ENCODE measurements at regions not wholly inside any gene's neighbourhood (a gene's known extent, or its start where the extent isn't known, plus 50 kb on each side); places are given as distances from the start of the nearest gene placed in this dataset.

DNA sequence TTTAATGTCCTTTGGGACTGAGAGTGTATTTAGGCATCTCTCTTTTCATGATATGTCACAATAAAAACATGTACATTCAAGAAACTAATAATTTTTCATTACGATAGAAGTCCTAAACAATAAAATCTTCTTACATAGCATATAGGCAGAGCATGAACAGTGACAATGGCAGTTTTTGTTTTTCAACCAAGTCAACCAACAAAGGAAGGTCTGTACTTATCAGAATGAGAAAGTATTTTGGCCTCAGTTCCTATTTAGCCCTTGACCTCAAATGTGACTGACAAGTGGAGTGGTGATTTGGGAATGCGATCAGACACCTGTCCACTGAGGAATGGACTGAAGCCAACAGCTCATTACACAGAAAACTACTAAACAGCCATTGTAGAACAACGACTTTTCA lies 219.5 kb downstream of the TMEM161B start:
- H3K4me2 ChIP-seq (ENCODE audit: unreplicated experiment) = no peak overlapping the region
- no peak overlapping the region for H3K4me3 ChIP-seq
- no peaks in the 10 kb centered on the region for H3K27me3 ChIP-seq (replicated peaks; ENCODE audit: insufficient read depth)
- H3K27ac ChIP-seq = no peak overlapping the region
- no peaks in the 10 kb centered on the region for H3K36me3 ChIP-seq (ENCODE audit: low read depth)
- TF ChIP-seq EZH2 (IDR thresholded peaks at IDR 0.05; ENCODE audit: insufficient read depth, poor library complexity, severe bottlenecking) = no peak
- TF ChIP-seq EZH2phosphoT487 (IDR thresholded peaks at IDR 0.05; ENCODE audit: insufficient read depth, low read depth) = no peak
- no peaks in the 10 kb centered on the region for H3K4me1 ChIP-seq (ENCODE audit: insufficient read depth)
- 14 to 21% methylated on average over 3 of the region's 3 CpGs for WGBS, 2 experiments (ENCODE audit: low coverage in 1 of 2, low lambda C conversion rate in 2 of 2, missing lambda C conversion rate in 2 of 2)
- no peaks in the 10 kb centered on the region for H4K20me1 ChIP-seq (ENCODE audit: insufficient read depth)
- H3F3A ChIP-seq (ENCODE audit: insufficient read depth) = no peaks in the 10 kb centered on the region
- H3K9me2 ChIP-seq (ENCODE audit: insufficient read depth) = no peaks in the 10 kb centered on the region
- no peak for DNase-seq
- in situ Hi-C loops (cut with MboI) = no loop called here
- H2AFZ ChIP-seq = no peak overlapping the region
- no peaks in the 10 kb centered on the region for H3K79me2 ChIP-seq (ENCODE audit: insufficient read depth)
- H3K9ac ChIP-seq = no peak overlapping the region
- no peaks in the 10 kb centered on the region for H3K9me3 ChIP-seq (ENCODE audit: low read depth)

DNA sequence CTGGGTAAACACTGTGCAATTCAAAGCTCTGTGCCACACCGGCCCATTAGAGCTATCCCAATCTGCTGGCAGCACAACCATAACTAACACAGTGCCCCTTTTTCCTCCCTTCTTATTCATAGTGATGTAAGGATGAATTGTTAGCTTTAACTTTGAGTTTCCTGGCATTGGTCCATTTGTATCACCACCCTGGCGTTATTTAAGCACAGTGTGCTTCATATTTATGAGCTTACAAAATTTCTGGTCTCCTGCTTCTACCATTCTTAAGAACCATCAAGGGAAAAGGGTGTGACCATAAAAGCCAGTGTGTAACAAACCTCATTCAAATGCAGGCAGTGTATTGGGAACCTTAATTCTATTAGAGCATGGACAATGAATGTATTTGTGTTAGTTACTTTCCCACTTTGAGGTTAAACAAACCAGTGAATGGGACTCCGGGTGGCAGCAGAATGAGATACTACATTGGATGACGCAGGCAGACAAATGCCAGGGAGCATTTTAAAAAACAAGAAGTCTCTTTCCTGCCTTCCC lies 222.6 kb downstream of the TMEM161B start:
- Histone ChIP-seq H2AFZ (no peak overlapping the region), H3K36me3 (ENCODE audit: low read depth) (no peaks in the 10 kb centered on the region), H3K27me3 (replicated peaks; ENCODE audit: insufficient read depth) (no peaks in the 10 kb centered on the region), H3K4me2 (ENCODE audit: unreplicated experiment) (no peak overlapping the region), H3K27ac (no peak overlapping the region), H4K20me1 (ENCODE audit: insufficient read depth) (no peaks in the 10 kb centered on the region), H3F3A (ENCODE audit: insufficient read depth) (no peaks in the 10 kb centered on the region), H3K4me3 (no peak overlapping the region), H3K9me3 (ENCODE audit: low read depth) (no peaks in the 10 kb centered on the region), H3K9me2 (ENCODE audit: insufficient read depth) (no peaks in the 10 kb centered on the region), H3K79me2 (ENCODE audit: insufficient read depth) (no peaks in the 10 kb centered on the region), H3K9ac (no peak overlapping the region), H3K4me1 (ENCODE audit: insufficient read depth) (no peaks in the 10 kb centered on the region)
- DNase-seq = no peak
- in situ Hi-C loops (cut with MboI) = no loop called here
- no peak for TF ChIP-seq EZH2phosphoT487 (IDR thresholded peaks at IDR 0.05; ENCODE audit: insufficient read depth, low read depth)
- no peak for TF ChIP-seq EZH2 (IDR thresholded peaks at IDR 0.05; ENCODE audit: insufficient read depth, poor library complexity, severe bottlenecking)
- 30 to 34% methylated on average over 4 of the region's 4 CpGs for WGBS, 2 experiments (ENCODE audit: low coverage in 1 of 2, low lambda C conversion rate in 2 of 2, missing lambda C conversion rate in 2 of 2)

DNA sequence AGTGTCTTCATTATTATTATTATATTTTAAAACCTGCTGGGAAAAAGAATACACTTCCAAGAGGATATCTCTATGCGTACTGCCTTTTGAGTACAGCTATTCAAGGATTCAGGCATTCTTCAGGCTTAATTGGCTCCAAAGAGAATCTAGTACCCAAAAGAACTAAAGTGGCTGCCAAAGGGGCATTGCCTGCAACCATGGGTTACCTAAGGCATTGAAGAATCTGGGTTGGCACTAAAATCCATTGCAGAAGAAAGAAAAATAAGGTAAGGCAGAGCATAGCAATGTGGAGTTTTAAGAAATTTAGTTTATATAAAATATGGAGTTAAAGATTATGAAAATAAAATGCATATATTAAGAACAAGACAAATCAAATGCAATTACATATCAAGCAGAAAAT lies 223.5 kb downstream of the TMEM161B start:
- Histone ChIP-seq H3K4me3 (no peak overlapping the region), H3F3A (ENCODE audit: insufficient read depth) (no peaks in the 10 kb centered on the region), H3K9me2 (ENCODE audit: insufficient read depth) (no peaks in the 10 kb centered on the region), H3K27ac (no peak overlapping the region), H2AFZ (no peak overlapping the region), H3K36me3 (ENCODE audit: low read depth) (no peaks in the 10 kb centered on the region), H3K4me2 (ENCODE audit: unreplicated experiment) (no peak overlapping the region), H3K79me2 (ENCODE audit: insufficient read depth) (no peaks in the 10 kb centered on the region), H3K9ac (no peak overlapping the region), H3K27me3 (replicated peaks; ENCODE audit: insufficient read depth) (no peaks in the 10 kb centered on the region), H3K4me1 (ENCODE audit: insufficient read depth) (no peaks in the 10 kb centered on the region), H4K20me1 (ENCODE audit: insufficient read depth) (no peaks in the 10 kb centered on the region), H3K9me3 (ENCODE audit: low read depth) (no peaks in the 10 kb centered on the region)
- WGBS, 2 experiments (ENCODE audit: low coverage in 1 of 2, low lambda C conversion rate in 2 of 2, missing lambda C conversion rate in 2 of 2) = 29 to 35% methylated on average over 1 of the region's 1 CpG
- TF ChIP-seq EZH2phosphoT487 (IDR thresholded peaks at IDR 0.05; ENCODE audit: insufficient read depth, low read depth) (no peak), EZH2 (IDR thresholded peaks at IDR 0.05; ENCODE audit: insufficient read depth, poor library complexity, severe bottlenecking) (no peak)
- in situ Hi-C loops (cut with MboI) = no loop called here
- no peak for DNase-seq

DNA sequence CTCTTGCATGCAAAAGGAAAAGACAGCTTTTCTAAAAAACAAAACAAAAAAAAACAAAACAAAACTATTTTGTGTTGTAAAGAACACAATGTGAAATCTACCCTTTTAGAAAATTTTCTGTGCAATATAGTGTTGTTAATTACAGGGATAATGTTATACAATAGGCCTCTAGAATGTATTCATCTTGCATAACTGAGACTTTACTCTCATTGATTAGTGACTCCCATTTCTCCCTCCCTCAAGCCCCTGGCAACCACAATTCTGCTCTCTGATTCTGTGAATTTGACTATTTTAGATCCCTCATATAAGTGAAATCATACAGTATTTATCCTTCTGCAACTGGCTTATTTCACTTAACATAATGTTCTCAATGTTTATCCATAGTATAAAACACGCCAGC lies 234.1 kb downstream of the TMEM161B start:
- Histone ChIP-seq H3K79me2 (ENCODE audit: insufficient read depth) (no peaks in the 10 kb centered on the region), H3K9me2 (ENCODE audit: insufficient read depth) (no peaks in the 10 kb centered on the region), H3K36me3 (ENCODE audit: low read depth) (no peaks in the 10 kb centered on the region), H2AFZ (no peak overlapping the region), H3K4me3 (no peak overlapping the region), H4K20me1 (ENCODE audit: insufficient read depth) (no peaks in the 10 kb centered on the region), H3K27ac (no peak overlapping the region), H3K4me2 (ENCODE audit: unreplicated experiment) (no peak overlapping the region), H3K9ac (no peak overlapping the region), H3F3A (ENCODE audit: insufficient read depth) (no peaks in the 10 kb centered on the region), H3K9me3 (ENCODE audit: low read depth) (no peaks in the 10 kb centered on the region), H3K4me1 (ENCODE audit: insufficient read depth) (no peaks in the 10 kb centered on the region), H3K27me3 (replicated peaks; ENCODE audit: insufficient read depth) (no peaks in the 10 kb centered on the region)
- TF ChIP-seq EZH2phosphoT487 (IDR thresholded peaks at IDR 0.05; ENCODE audit: insufficient read depth, low read depth) (no peak), EZH2 (IDR thresholded peaks at IDR 0.05; ENCODE audit: insufficient read depth, poor library complexity, severe bottlenecking) (no peak)
- WGBS, 2 experiments (ENCODE audit: low coverage in 1 of 2, low lambda C conversion rate in 2 of 2, missing lambda C conversion rate in 2 of 2) = 0% methylated on average over 1 of the region's 1 CpG
- in situ Hi-C loops (cut with MboI) = no loop called here
- no peak for DNase-seq

DNA sequence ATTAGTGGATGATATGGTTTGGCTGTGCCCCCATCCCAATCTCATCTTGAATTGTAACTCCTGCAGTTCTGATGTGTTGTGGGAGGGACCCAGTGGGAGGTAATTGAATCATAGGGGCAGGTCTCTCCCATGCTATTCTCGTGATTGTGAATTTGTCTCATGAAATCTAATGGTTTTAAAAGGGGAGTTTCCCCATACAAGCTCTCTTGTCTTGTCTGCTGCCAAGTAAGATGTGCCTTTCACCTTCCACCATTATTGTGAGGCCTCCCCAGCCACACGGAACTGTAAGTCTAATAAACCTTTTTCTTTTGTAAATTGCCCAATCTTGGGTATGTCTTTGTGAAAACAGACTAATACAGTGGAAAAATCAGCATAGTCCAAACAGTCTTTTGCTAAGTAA lies 235.5 kb downstream of the TMEM161B start:
- Histone ChIP-seq H3K79me2 (ENCODE audit: insufficient read depth) (no peaks in the 10 kb centered on the region), H3F3A (ENCODE audit: insufficient read depth) (no peaks in the 10 kb centered on the region), H3K27ac (no peak overlapping the region), H3K9me2 (ENCODE audit: insufficient read depth) (no peaks in the 10 kb centered on the region), H3K9me3 (ENCODE audit: low read depth) (no peaks in the 10 kb centered on the region), H4K20me1 (ENCODE audit: insufficient read depth) (no peaks in the 10 kb centered on the region), H2AFZ (no peak overlapping the region), H3K36me3 (ENCODE audit: low read depth) (no peaks in the 10 kb centered on the region), H3K4me3 (no peak overlapping the region), H3K4me2 (ENCODE audit: unreplicated experiment) (no peak overlapping the region), H3K4me1 (ENCODE audit: insufficient read depth) (no peaks in the 10 kb centered on the region), H3K9ac (no peak overlapping the region), H3K27me3 (replicated peaks; ENCODE audit: insufficient read depth) (no peaks in the 10 kb centered on the region)
- DNase-seq = no peak
- no peak for TF ChIP-seq EZH2phosphoT487 (IDR thresholded peaks at IDR 0.05; ENCODE audit: insufficient read depth, low read depth)
- 13 to 14% methylated on average over 2 of the region's 2 CpGs for WGBS, 2 experiments (ENCODE audit: low coverage in 1 of 2, low lambda C conversion rate in 2 of 2, missing lambda C conversion rate in 2 of 2)
- in situ Hi-C loops (cut with MboI) = no loop called here

Measured in GM23248 (cell line).